KMS-11 (cell line): ENCODE measurements at regions not wholly inside any gene's neighbourhood (a gene's known extent, or its start where the extent isn't known, plus 50 kb on each side); places are given as distances from the start of the nearest gene placed in this dataset.

ENCODE experiments used
- H2AFZ ChIP-seq: fragments of 200-600 bp; sonication (generic); 2 replicates; pipeline ENCODE4 v1.6.1; 2016; ENCODE audit warnings: antibody characterized with exemption, mixed run types, low read depth
- H3K27ac ChIP-seq: fragments of 200-600 bp; sonication (generic); 2 replicates; pipeline ENCODE4 v1.6.1; 2016; ENCODE audit warnings: mild to moderate bottlenecking, mixed run types
- H3K27me3 ChIP-seq: fragments of 200-600 bp; sonication (generic); 2 replicates; pipeline ENCODE4 v1.6.1; 2017; ENCODE audit warnings: mild to moderate bottlenecking, low read depth, mixed run types, moderate library complexity; ENCODE audit not compliant: insufficient read depth
- H3K36me3 ChIP-seq: fragments of 200-600 bp; sonication (generic); 2 replicates; pipeline ENCODE4 v1.6.1; 2017; ENCODE audit warnings: mild to moderate bottlenecking, mixed run types; ENCODE audit not compliant: insufficient read depth
- H3K4me1 ChIP-seq: fragments of 200-600 bp; sonication (generic); 2 replicates; pipeline ENCODE4 v1.6.1; 2016; ENCODE audit warnings: mild to moderate bottlenecking, low read depth, mixed run types; ENCODE audit not compliant: poor library complexity, severe bottlenecking
- H3K4me2 ChIP-seq: fragments of 200-600 bp; sonication (generic); 2 replicates; pipeline ENCODE4 v1.7.0; 2016; ENCODE audit warnings: mild to moderate bottlenecking, mixed run types
- H3K4me3 ChIP-seq: fragments of 200-600 bp; sonication (generic); IDR thresholded peaks from 2 replicates; pipeline ENCODE4 v1.6.1; 2017; ENCODE audit warnings: low read depth, low read length, mixed read lengths; ENCODE audit not compliant: insufficient read depth
- H3K79me2 ChIP-seq: fragments of 200-600 bp; sonication (generic); 2 replicates; pipeline ENCODE4 v1.6.1; 2016; ENCODE audit warnings: low read depth, mixed run types; ENCODE audit not compliant: insufficient read depth
- H3K9ac ChIP-seq: fragments of 200-600 bp; sonication (generic); 2 replicates; pipeline ENCODE4 v1.6.1; 2016; ENCODE audit warnings: mild to moderate bottlenecking, mixed run types
- H4K20me1 ChIP-seq: fragments of 200-600 bp; sonication (generic); 2 replicates; pipeline ENCODE4 v1.6.1; 2016; ENCODE audit warnings: mild to moderate bottlenecking, mixed run types; ENCODE audit not compliant: insufficient read depth
- CTCF ChIP-seq: fragments of 200-600 bp; sonication (generic); conservative IDR thresholded peaks from 2 replicates; pipeline ENCODE4 v1.6.1; 2017; ENCODE audit warnings: low read depth, mild to moderate bottlenecking, antibody characterized with exemption, low read length, moderate library complexity, mixed read lengths

- Histone ChIP-seq H4K20me1 (no peaks in the 10 kb centered on the region), H3K4me3 (no peak overlapping the region), H3K27me3 (no peaks in the 10 kb centered on the region), H3K4me1 (no peaks in the 10 kb centered on the region), H3K27ac (no peak overlapping the region), H3K4me2 (no peak overlapping the region), H2AFZ (no peak overlapping the region), H3K9ac (no peak overlapping the region), H3K36me3 (no peaks in the 10 kb centered on the region), H3K79me2 (no peaks in the 10 kb centered on the region)
- no peak for TF ChIP-seq CTCF
These were observed 327.8 kb upstream of the SLCO3A1 start for GRCh38 chr15:91525751-91526150.

GRCh38 chr15:91526424-91526823 is 327.1 kb upstream of the SLCO3A1 start:
- Histone ChIP-seq H4K20me1 (no peaks in the 10 kb centered on the region), H3K4me1 (no peaks in the 10 kb centered on the region), H3K4me3 (no peak overlapping the region), H3K27me3 (no peaks in the 10 kb centered on the region), H3K9ac (no peak overlapping the region), H3K36me3 (no peaks in the 10 kb centered on the region), H3K4me2 (no peak overlapping the region), H3K27ac (no peak overlapping the region), H3K79me2 (no peaks in the 10 kb centered on the region), H2AFZ (no peak overlapping the region)
- no peak for TF ChIP-seq CTCF

DNA sequence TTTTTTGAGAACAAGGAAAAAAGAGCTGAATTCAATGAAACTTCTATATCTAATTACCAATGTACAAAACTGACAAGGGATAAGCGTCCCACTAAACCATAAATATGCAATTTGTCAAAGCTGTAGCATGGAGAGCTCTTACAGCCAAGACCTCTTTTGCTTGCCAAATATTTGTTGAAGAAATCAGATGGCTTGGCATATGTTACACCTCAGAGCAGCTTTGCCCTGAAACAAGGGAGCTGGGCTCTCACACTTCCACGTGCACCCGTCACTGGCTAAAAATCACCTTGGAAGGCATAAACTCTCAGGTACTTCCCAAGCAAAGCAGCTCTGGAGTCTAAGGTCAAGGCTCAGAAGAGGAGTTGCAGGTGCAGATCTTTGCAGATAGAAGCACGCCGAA is 324.7 kb upstream of the SLCO3A1 start:
- no peak for TF ChIP-seq CTCF
- no peaks in the 10 kb centered on the region for H3K27me3 ChIP-seq
- no peaks in the 10 kb centered on the region for H4K20me1 ChIP-seq
- H3K27ac ChIP-seq = no peak overlapping the region
- no peaks in the 10 kb centered on the region for H3K79me2 ChIP-seq
- H3K4me3 ChIP-seq = no peak overlapping the region
- no peaks in the 10 kb centered on the region for H3K4me1 ChIP-seq
- H3K9ac ChIP-seq = no peak overlapping the region
- H2AFZ ChIP-seq = no peak overlapping the region
- H3K36me3 ChIP-seq = no peaks in the 10 kb centered on the region
- H3K4me2 ChIP-seq = no peak overlapping the region

- Histone ChIP-seq H3K4me2 (no peak overlapping the region), H3K27ac (no peak overlapping the region), H3K36me3 (no peaks in the 10 kb centered on the region), H2AFZ (no peak overlapping the region), H4K20me1 (no peaks in the 10 kb centered on the region), H3K79me2 (no peaks in the 10 kb centered on the region), H3K4me1 (no peaks in the 10 kb centered on the region), H3K4me3 (no peak overlapping the region), H3K27me3 (no peaks in the 10 kb centered on the region), H3K9ac (no peak overlapping the region)
- TF ChIP-seq CTCF = no peak
These were observed 324.0 kb upstream of the SLCO3A1 start for GRCh38 chr15:91529534-91529933.

DNA sequence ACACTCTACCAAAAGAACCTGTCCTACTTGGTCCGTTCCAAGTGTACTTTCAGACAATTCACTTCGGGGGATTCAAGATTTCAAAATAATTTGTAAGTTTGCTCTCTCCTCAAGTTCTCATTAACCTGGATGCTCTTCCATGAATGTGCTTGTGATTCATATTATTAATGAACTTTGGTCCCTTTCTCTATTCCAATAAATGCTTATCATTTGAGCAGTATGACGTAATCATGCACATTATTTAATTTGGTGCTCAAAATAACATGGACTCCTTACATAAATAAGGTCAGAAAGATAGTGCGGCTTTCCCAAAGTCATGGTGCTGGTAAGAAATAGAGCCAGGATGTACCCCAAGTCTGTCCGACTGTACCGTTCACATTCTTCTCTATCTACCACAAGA is 323.2 kb upstream of the SLCO3A1 start:
- Histone ChIP-seq H3K36me3 (no peaks in the 10 kb centered on the region), H2AFZ (no peak overlapping the region), H3K4me3 (no peak overlapping the region), H3K4me2 (no peak overlapping the region), H3K27me3 (no peaks in the 10 kb centered on the region), H3K9ac (no peak overlapping the region), H3K27ac (no peak overlapping the region), H3K79me2 (no peaks in the 10 kb centered on the region), H4K20me1 (no peaks in the 10 kb centered on the region), H3K4me1 (no peaks in the 10 kb centered on the region)
- TF ChIP-seq CTCF = no peak
